HK-2 (cell line): ENCODE measurements at regions not wholly inside any gene's neighbourhood (a gene's known extent, or its start where the extent isn't known, plus 50 kb on each side); places are given as distances from the start of the nearest gene placed in this dataset.
A peak's percentile ranks its signal among the peaks of the same experiment; 100 is the strongest.
"Not testable (repeated sequence)": the region's sequence is repeated elsewhere in the genome, so short reads cannot be mapped to it uniquely, and the experiment has no call there.

ENCODE experiments used
- DNase-seq: peaks from one replicate; pipeline ENCODE4 v3.0.0-alpha.2; 2018; ENCODE audit not compliant: unreplicated experiment

DNA sequence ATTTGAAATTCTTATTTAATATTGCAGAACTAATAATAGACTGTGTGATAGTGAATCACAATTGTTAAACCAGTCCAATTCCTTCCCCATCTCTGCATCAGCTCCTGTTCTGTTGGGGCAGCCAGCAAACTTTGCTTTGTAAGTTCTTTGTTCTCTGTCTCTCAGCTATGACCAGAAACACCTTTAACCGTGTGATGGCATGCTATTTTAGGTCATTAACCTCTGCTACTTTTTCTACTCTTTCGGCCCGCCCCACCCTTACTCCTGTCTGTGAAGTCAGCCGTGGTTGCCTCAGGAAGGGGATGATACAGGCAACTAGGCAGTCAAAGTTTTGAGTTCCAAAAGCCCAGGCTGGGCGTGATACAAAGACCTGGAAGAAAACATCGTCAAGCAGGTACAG, 51.3 kb upstream of the EGFL6 start:
- no peak for DNase-seq

DNA sequence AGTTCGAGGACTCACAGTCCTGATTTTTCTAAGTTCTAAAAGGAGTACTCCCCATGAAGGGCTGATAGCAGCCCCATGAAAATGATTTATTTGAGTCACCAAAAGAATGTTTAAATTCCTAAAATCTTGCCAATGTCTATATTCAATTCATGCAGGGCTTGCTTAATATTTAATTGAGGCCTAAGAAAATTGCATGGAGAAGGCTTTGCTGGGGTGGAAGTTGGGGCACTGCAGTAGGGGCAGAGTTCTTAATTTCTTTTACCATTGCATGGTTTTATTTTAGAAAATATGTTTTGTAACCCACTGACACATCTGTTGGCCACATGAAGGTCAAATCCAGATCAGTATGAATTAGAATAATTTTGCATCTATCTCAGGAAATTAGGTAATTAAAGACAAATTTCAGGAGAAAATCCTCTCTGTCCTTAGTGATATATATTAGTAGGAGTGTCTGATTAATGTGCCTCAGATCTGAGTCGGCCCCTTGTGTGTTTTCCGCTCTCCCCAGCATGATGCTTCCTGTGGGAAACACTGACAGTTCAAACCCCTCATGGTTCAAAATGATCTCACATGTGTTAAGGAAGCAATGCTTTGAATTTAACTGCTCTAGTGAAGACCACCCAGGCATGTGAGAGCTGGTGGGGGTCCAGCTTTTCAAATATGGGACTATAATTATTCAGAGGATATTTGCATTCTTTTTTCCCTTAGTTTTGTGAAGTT, 54.0 kb upstream of the EGFL6 start:
- DNase-seq = no peak

DNA sequence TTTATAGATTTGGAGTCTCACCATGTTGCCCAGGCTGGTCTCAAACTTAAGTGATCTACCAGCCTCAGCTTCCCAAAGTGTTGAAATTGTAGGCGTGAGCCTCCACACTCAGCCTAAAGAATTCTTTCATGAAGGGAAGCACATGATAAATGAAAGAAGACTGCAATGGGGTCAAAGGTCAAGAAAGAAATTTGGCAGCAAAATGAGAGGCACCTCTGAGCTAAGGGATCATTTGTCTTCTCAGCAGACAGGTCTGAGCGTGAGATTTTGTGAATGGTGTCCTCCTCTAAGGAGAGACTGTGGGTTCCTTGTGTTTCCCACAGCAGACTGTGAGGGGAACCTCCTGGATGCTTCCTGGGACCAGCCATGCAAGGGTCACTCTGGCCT, 57.5 kb upstream of the EGFL6 start:
- DNase-seq = no peak

DNA sequence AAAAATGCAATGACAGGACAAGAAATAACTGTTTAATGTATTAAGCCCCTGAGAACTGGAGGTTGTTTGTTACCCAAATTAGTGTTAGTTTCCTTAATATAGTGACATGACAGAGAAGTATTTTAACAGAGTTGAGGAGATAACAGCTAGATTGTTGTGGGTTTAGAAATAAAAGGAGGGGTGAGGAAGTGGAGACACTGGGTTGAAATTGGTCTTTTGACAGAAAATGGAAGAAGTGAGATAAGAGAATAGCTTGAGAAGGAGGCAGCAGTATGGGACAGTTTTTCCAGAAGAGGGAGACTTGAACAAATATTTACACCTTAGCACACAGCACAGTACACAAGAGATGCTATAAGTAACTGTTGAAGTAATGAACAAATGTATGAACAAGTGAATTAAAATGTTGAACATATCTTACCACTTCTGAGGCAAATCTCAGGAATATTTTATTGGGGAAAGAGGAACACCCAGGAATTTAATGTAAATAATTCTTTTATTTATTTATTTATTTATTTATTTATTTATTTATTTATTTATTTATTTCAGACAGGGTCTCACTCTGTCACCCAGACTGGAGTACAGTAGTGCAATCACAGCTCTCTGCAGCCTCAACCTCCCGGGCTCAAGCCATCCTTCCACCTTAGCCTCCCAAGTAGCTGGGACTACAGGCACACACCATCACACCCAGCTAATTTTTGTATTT, 58.0 kb upstream of the EGFL6 start:
- no peak for DNase-seq

DNA sequence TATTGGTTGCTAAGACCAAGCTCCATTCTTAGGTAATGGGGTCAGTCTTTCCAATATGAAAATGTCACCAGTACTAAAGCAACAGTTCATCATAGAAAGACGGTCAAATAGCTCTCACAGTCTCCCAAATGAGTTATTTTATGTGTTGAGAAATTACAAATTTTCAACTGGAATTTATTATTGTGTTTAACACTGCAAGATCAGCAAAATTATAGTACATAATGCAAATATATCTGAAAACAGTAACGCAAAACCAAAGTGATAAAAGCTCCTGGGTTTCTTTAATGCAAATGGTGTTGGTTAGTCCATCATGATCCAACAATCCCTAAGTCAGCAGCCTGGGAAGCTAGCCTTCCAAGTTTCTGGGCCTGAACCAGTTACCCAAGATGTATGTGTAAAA, 61.5 kb upstream of the EGFL6 start:
- DNase-seq = no peak

DNA sequence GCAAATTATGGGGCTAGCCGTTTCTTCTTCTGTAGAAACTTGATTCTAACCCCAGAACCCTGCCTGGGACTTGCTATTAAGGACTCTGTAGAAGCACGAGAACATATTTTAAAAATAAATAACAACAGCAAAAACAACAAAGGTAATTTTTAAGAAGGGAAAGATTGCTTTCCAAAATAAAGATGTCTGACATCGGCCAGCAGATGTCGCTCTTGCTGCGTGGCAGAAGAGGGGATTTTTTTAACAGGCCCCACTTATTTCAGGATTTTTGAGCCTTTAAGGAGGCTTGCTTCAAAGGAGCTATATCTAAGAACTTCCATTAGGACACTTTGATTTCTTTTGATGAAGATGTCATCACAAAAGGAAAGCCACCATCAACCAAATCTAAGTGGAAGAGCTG, 62.8 kb upstream of the EGFL6 start:
- DNase-seq = no peak

DNA sequence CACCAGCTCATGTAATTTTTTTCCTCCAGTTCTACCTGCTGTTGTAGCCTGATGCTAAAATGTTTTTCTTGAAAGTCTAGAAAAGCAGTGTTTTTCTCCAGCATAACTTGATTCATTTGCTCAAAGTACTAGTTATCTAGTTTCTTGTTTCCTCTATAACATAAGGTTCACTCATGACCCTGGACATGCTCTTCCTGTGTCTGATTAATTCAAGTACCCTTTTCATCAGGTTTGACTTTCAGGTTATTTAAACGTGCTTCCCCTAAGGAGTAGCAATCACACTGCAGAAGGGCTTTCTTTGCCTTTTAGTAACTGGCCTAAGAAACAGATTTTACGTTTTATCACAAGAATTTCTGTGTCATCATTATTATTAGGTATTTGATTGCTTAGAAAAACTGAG, 66.8 kb upstream of the EGFL6 start:
- no peak for DNase-seq

DNA sequence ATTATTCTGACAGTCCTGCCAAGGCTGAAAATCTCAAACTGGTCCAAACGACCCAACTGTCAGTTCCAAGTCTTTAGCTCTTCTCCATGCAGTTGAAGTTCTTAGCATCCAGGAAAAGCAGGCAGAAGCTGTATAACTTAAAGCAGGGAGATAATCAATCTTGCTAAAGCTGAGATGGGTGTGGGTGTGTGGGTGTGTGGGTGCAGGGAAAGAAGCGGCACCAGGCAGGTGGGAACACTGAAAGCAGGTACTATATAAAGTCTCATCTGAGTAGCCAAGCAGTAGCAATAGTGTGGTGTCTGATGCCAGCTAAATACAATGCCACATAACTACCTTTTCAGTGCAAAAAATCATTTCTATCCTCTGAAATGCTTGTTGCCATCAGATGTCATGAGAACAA, 69.7 kb upstream of the EGFL6 start:
- no peak for DNase-seq

DNA sequence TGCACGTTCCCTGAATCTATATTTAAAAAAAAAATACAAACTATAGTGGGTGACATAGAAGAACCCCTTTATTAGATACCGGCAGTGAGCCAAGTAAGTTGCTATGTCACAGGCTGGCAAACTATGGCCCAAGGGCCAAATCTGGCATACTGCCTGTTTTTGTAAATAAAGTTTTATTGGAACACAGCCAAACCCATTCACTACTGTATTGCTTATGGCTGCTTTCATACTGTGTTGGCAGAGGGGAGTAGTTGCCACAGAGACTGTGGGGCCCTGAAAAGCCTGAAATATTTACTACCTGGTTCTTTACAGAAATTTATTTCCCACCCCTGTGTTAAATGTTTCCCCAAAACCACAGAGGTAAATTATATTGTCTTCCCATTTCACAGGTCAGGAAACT, 71.2 kb upstream of the EGFL6 start:
- no peak for DNase-seq

DNA sequence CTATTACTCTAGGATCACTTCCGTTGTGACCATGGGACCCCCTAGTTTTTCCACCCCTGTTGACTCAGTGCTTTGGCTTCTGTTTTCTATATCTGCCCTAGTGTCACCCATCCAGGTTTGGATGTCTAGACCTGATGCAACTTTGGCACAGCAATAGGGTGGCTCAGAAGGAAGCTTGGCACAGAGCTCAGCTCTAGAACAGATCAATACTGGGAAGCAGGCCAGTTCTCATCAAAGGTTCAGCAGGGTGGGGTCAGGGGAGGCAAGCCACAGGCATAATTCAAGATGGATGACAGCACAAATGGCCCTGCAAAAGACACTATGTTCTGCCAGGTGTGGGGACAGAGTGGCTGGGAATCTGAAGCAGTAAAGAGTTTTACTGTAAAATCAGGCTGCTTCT, 74.2 kb upstream of the EGFL6 start:
- DNase-seq = no peak

DNA sequence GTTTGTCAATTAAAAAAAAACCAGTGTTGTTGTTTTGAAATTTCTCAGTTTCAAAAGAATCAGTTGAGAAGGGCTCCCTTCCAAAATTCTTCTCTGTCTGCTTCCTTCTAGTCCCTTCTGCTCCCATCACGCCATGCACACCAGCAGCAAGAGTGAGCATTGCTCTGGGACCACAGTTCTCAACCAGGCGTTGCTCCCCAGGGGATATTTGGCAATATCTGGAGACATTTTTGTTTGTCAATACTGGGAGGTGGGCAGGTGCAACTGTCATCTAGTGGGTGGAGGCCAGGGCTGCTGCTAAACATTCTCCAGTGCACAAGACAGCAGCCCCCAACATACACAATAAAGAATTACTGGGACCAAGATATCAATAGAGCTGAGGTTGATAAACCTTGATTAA, 74.8 kb upstream of the EGFL6 start:
- no peak for DNase-seq

DNA sequence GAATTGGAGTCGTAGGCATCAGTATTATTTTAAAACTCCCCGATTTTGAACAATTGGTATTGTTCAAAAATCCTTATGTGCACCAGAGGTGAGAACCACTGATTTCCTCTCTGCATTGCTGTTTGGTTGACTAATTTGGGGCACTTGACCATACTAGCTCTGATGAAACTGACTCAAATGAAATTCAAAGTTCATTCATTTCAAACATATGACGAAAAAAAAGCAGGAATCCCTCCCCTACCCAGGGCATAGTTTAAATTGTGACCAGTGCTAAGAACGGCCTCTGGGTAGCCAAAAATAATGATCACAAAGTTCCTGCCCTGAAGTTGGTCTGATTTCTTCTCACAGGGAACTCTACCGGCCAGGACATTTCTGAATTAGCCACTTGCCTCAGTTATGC, 75.7 kb upstream of the EGFL6 start:
- no peak for DNase-seq

DNA sequence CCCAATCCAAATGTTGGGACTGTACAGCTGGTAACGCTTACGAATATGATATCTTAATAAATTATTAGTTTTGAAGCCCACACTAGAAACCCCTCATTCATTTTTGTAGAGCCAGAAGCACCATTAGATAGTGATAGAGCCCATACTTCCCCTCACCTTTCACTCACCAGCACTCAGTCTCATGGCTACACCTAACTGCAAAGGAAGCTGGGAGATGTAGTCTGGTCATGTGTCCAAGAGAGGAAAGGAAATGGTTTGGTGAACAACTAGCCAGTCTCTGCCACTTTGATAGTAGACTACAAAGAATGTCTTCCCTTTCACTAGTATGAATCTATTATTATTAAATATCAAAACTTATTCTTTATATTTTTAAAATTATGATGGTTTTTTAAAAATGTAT, 77.1 kb upstream of the EGFL6 start:
- DNase-seq = no peak

DNA sequence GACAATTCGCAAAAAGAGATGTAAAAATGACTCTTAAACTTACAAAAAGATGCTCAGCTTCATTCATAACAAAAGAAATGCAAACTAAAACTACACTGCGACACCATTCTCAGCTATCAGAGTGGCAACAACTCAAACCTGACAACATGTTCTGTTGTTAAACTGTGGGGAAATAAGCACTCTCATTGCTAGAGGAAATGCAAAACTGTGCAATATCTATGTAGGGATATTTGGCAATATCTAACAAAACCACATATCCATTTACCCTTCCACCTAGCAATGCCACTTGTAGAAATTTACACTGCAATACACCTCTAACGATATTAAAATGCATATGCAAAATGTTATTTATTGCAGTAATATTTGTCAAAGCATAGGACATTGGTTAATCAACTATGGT, 78.3 kb upstream of the EGFL6 start:
- no peak for DNase-seq

DNA sequence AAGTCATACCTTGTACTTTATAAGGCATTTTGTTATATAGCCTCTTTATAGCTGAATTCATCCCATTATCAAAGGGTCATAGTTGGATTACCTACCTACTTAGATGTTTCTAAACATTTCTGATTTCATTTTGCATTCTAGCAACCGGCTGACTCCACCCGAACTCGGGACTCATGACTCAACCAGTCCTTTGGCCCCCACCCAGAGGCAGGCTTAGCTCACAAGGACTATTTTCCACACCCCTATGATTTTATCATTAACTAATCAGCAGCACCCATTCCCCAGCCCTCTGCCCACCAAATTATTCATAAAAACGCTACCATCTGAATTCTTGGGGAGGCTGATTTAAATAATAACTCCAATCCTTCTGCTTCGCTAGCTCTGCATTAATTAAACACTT, 79.9 kb upstream of the EGFL6 start:
- no peak for DNase-seq

DNA sequence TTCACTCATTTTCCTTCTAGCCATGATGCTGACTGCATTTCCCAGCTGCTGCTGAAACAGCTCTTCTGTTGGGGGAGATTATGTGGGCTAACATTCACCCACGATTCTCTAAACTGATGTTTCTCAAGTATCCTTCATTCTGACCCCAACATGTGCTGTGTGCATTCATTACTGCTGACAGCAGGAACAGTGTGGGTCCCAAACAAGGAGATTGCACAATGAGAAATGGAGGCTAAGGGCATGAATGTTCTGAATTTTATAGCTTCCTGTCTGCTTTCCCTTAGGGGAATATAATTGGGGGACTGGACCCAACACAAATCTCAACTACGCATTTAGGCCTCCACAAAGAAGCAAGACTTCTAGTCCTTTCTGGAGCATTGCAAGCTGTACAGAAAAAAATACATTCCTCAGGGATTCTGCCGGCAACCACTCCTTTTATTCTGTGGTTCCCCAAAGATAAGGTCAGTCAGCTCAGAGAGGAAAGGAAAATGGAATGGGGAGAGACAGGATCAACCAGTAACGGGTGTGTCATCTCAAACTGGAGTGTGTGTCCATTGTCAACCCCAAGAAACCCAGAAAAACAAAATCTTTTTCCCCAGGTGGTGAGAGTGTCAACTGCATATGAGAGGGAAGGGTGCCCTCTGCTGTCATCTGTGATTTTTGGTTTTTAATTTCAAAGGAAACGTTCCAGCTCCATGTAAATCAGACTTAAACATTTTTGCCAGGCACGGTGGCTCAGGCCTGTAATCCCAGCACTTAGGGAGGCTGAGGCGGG, 81.5 kb upstream of the EGFL6 start:
- peak; percentile 38 for DNase-seq

DNA sequence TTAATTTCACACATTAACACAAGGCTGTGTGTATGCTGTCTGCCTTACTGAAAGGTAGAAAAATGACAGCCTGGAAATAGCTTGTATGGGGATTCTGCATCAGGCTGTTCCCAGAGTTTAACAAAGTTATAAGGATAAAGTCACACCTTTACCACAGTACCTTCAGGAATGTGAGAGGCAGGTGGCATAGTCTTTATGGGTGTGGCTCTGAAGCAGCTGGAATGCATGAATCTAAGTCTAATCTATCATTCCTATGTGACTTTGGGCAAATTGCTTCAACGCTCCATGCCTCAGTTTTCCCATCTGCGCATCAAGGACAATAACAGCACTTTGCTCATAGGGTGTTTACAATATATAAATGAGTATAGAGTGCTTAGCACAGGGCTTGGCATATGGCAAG, 84.2 kb upstream of the EGFL6 start:
- DNase-seq = no peak

DNA sequence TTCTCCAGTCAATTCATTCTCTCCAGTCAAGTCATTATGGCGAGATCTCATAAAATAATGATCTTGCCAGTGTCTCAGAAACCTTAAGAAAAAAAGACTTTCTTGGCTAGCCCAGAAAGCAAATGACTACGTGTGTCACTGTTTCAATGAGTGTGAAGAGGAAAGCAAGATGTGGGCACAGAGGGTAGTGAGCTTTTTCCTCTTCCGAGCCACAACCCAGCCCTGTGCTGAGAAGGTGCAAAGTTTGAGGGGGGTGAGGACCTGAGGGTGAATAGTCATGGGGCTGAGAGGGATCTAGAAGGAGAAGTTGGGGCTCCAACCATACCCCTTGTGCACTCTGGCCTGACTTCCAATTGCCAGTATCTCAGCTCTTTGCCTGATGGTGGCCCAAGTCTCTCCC, 85.6 kb upstream of the EGFL6 start:
- no peak for DNase-seq

DNA sequence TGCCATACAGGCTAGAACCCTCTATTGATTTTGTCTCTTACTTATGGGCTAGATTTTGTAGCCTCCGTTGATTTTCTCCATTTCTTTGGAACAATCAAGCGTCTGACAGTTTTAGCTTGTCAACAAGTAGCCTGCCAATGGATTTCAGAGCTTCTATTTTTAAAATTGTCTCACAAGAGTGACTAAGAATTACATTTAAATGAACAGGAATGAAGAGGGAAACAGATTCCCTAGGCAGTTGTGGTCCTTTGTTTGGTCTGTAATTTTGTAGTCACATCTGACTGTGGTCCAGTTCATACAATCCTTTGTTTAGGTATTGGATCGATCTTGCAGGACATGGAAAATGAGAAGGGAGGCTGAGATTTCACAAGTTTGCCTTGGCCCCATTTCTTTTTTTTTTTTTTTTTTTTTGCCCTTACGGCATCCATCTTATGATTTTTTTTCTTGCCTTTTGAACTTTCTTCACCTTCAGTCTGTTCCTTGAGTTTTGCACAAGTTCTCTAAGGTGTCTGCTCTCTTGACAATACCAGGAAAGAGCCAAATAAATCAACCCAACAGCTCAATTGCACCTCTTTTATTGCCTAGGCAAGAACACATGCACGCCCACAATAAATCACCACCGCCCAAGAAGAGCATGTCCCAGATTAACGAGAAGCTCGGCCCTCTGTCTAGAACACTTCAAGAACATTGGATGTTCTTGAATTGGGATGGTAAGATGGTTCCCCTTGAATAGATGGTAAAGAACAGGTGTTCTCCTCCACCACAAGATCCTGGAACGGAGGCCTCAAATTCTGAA, 86.5 kb upstream of the EGFL6 start:
- no peak for DNase-seq

DNA sequence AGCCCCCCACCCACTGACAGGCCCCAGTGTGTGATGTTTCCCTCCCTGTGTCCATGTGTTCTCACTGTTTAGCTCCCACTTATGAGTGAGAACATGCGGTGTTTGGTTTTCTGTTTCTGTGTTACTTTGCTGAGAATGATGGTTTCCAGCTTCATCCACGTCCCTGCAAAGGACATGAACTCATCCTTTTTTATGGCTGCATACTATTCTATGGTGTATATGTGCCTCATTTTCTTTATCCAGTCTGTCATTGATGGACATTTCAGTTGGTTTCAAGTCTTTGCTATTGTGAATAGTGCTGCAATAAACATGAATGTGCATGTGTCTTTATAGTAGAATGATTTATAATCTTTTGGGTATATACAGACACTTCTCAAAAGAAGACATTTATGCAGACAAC, 88.6 kb upstream of the EGFL6 start:
- not testable (repeated sequence) for DNase-seq

DNA sequence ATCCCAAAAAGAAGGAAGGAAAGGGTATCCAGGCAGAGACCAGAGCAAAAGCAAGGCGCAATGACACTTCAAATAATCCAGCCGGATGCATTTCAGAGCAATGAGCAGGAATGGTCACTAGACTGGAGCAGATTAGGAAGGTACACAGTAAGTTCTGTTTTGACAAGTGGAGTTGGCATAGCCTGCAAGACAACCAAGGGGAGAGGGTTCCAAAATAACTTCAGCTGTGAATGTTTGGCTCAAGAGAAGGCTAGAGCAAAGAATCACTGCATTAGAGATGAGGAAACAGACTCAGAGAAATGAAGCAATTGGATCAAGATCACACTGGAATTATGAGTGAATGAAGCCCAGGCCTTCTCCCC, 90.0 kb upstream of the EGFL6 start:
- no peak for DNase-seq

DNA sequence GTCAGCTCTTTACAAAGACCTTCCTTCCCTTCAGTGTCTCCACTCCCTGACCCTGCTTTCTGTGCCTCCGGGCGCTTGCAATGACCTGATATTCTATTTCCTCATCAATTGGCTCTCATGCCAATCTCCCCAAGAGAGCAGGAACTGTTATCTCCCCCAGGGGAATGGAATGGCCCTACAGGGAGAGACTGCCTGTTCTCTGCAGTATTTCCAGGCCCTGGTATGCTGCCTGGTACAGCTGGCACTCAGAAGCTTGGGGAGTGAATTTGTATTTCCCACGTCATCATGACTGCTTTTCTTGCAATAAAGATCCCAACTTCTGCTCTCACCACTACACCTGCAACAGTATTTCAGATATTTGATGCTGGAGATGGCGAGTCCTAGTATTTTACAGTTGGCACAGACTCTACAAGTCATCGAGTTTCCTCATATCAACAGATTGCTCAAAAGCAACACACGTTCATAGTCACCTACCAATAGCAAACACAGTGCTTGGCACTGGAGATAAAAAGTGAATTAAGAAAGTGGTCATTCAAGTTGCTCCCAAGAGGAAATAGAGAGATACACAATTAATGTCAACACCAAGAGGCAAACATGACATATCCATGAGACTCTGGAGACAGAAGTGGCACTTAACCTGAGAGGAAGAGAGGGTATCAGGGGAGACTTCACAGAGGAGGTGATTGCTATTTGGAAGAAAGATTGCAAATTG, 90.5 kb upstream of the EGFL6 start:
- no peak for DNase-seq
